OCI-LY7 (cell line): ENCODE measurements at regions not wholly inside any gene's neighbourhood (a gene's known extent, or its start where the extent isn't known, plus 50 kb on each side); places are given as distances from the start of the nearest gene placed in this dataset.

Experiments
- BruUV-seq: library from RNA; stranded (reverse); fragments of 400-500 nt; replicated peaks from 2 replicates; lab custom pipeline; 2021; lab: Mats Ljungman, UMichigan
- CTCF ChIA-PET: fragments of 300-600 bp; sonication (Branson Sonifier 250); formaldehyde crosslinking; loops from one replicate; lab custom pipeline; 2022; ENCODE audit warnings: antibody characterized with exemption; ENCODE audit not compliant: unreplicated experiment; lab: Charles Lee
- POLR2A ChIA-PET: fragments of 300-600 bp; sonication (Branson Sonifier 250); formaldehyde crosslinking; loops from one replicate; lab custom pipeline; 2022; ENCODE audit warnings: antibody characterized with exemption; lab: Charles Lee
- DNase-seq: peaks from one replicate; pipeline ENCODE4 v3.0.0-alpha.2; 2015; ENCODE audit warnings: low spot score
- H2AFZ ChIP-seq: fragments of 200-600 bp; sonication (generic), shearing (Covaris generic); 2 replicates; pipeline ENCODE4 v1.6.1; 2014; ENCODE audit warnings: mild to moderate bottlenecking, antibody characterized with exemption, low read length, moderate library complexity
- H3K27ac ChIP-seq: fragments of 200-600 bp; sonication (generic); 2 replicates; pipeline ENCODE4 v1.5.1; 2014; ENCODE audit warnings: mixed run types, low read depth, mild to moderate bottlenecking, moderate library complexity, low read length, inconsistent platforms; ENCODE audit not compliant: poor library complexity, severe bottlenecking
- H3K36me3 ChIP-seq: fragments of 200-600 bp; sonication (generic); 2 replicates; pipeline ENCODE4 v1.6.1; 2014; ENCODE audit warnings: mild to moderate bottlenecking, antibody characterized with exemption, low read length, moderate library complexity, mixed read lengths; ENCODE audit not compliant: insufficient read depth
- H3K4me1 ChIP-seq: fragments of 200-600 bp; sonication (generic); 2 replicates; pipeline ENCODE4 v1.5.1; 2014; ENCODE audit warnings: mild to moderate bottlenecking, low read length; ENCODE audit not compliant: insufficient read depth, poor library complexity, severe bottlenecking
- H3K4me2 ChIP-seq: fragments of 200-600 bp; sonication (generic); 2 replicates; pipeline ENCODE4 v1.6.1; 2014; ENCODE audit warnings: mild to moderate bottlenecking, low read length
- H3K4me3 ChIP-seq: fragments of 200-600 bp; sonication (generic); 2 replicates; pipeline ENCODE4 v1.5.1; 2014; ENCODE audit warnings: mild to moderate bottlenecking, low read depth, low read length; ENCODE audit not compliant: poor library complexity, severe bottlenecking
- H3K79me2 ChIP-seq: fragments of 200-600 bp; sonication (generic); 2 replicates; pipeline ENCODE4 v1.6.1; 2016; ENCODE audit warnings: low read depth, mild to moderate bottlenecking, low read length, moderate library complexity, mixed read lengths; ENCODE audit not compliant: insufficient read depth
- H3K9me2 ChIP-seq: fragments of 200-600 bp; sonication (generic); 2 replicates; pipeline ENCODE4 v1.6.1; 2016; ENCODE audit warnings: mild to moderate bottlenecking, low read length, mixed read lengths; ENCODE audit not compliant: insufficient read depth
- H3K9me3 ChIP-seq: fragments of 200-600 bp; sonication (generic); 2 replicates; pipeline ENCODE4 v1.6.1; 2014; ENCODE audit warnings: mild to moderate bottlenecking, mixed run types, low read length, mixed read lengths
- H4K20me1 ChIP-seq: fragments of 200-600 bp; sonication (generic); 2 replicates; pipeline ENCODE4 v1.6.1; 2014; ENCODE audit warnings: mild to moderate bottlenecking, antibody characterized with exemption, low read length, moderate library complexity, mixed read lengths; ENCODE audit not compliant: insufficient read depth
- CTCF ChIP-seq: fragments of 200-600 bp; sonication (generic); conservative IDR thresholded peaks from 2 replicates; pipeline ENCODE4 v1.5.1; 2014; ENCODE audit warnings: mild to moderate bottlenecking, antibody characterized with exemption, low read length, moderate library complexity, mixed read lengths
- EZH2phosphoT487 ChIP-seq: fragments of 200-600 bp; sonication (generic); IDR thresholded peaks from 2 replicates; pipeline ENCODE4 v1.6.1; 2018; ENCODE audit warnings: low read depth, borderline replicate concordance, mild to moderate bottlenecking, mixed run types, antibody characterized with exemption, low read length, moderate library complexity, mixed read lengths
- intact Hi-C: fragments of 100-400 bp; cut with micrococcal nuclease; formaldehyde crosslinking; loops from one replicate; pipeline ENCODE4 v1.10.0; 2022; ENCODE audit not compliant: unreplicated experiment

DNA sequence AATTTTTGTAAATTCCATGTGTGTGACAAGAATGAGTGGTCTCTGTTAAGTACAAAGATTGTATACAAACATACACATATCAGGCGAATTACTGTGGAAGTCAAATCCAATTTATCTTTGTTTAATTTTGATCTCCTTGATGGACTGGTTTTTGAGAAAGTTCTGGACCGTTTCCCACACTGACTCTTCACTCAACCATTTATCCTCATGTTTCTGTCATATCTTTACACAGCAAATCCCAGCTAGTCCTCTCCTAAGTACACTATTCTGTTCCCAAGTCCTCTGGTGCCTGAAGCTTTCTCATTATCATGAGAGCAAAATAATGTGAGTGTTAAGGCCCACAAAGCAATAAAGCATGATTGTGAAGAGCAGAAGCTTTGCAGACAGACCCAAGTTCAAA, 189.9 kb downstream of the WNT5A start:
- Histone ChIP-seq H3K9me2 (no peaks in the 10 kb centered on the region), H3K79me2 (no peaks in the 10 kb centered on the region), H3K4me1 (no peaks in the 10 kb centered on the region), H2AFZ (no peak overlapping the region), H3K4me2 (no peak overlapping the region), H3K27ac (no peak overlapping the region), H3K4me3 (no peak overlapping the region), H3K36me3 (no peaks in the 10 kb centered on the region), H3K9me3 (no peaks in the 10 kb centered on the region), H4K20me1 (no peaks in the 10 kb centered on the region)
- ChIA-PET CTCF (no interaction called here), POLR2A (interaction anchor here (0.6 to 1.2 kb wide), 2 partner anchors 41 to 64 kb away, joined by 3 read pairs; no protein-coding TSS in a partner anchor)
- no TSS peak for BruUV-seq
- intact Hi-C loops = no loop called here
- no peak for TF ChIP-seq CTCF
- TF ChIP-seq EZH2phosphoT487 = no peak
- DNase-seq = no peak

- Histone ChIP-seq H3K27ac (no peak overlapping the region), H3K4me2 (no peak overlapping the region), H4K20me1 (no peaks in the 10 kb centered on the region), H3K9me2 (no peaks in the 10 kb centered on the region), H3K4me1 (no peaks in the 10 kb centered on the region), H3K9me3 (no peaks in the 10 kb centered on the region), H3K4me3 (no peak overlapping the region), H2AFZ (no peak overlapping the region), H3K36me3 (no peaks in the 10 kb centered on the region), H3K79me2 (no peaks in the 10 kb centered on the region)
- TF ChIP-seq CTCF (no peak), EZH2phosphoT487 (no peak)
- no peak for DNase-seq
- ChIA-PET CTCF (no interaction called here), POLR2A (interaction anchor here (0.6 kb wide), 1 partner anchor 65 kb away, joined by 3 read pairs; no protein-coding TSS in a partner anchor)
- intact Hi-C loops = no loop called here
- BruUV-seq = no TSS peak
Observed at GRCh38 chr3:55296791-55297190, 190.3 kb downstream of the WNT5A start.

DNA sequence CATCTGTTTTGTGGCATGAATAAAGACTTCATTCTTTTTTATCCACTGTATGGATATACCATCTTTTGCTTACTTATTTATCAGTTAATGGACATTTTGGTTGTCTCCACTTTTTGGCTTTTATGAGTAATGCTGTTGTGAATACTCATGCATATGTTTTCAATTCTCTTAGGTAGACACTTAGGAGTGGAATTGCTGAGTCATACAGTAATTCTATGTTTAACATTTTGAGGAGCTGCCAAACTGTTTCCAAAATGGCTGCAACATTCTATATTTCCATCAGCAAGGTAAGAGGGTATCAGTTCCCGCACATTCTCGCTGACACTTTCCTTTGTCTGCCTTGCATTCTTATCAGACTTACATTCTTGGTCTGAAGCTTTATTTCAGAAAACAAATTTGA, 191.1 kb downstream of the WNT5A start:
- CTCF ChIA-PET = no interaction called here
- Histone ChIP-seq H3K36me3 (no peaks in the 10 kb centered on the region), H3K9me3 (no peaks in the 10 kb centered on the region), H3K27ac (no peak overlapping the region), H3K79me2 (no peaks in the 10 kb centered on the region), H3K4me2 (no peak overlapping the region), H3K9me2 (no peaks in the 10 kb centered on the region), H2AFZ (no peak overlapping the region), H4K20me1 (no peaks in the 10 kb centered on the region), H3K4me1 (no peaks in the 10 kb centered on the region), H3K4me3 (no peak overlapping the region)
- intact Hi-C loops = no loop called here
- no peak for TF ChIP-seq CTCF
- no peak for TF ChIP-seq EZH2phosphoT487
- POLR2A ChIA-PET = no interaction called here
- no peak for DNase-seq
- no TSS peak for BruUV-seq
